GM19043 (cell line): ENCODE measurements at regions not wholly inside any gene's neighbourhood (a gene's known extent, or its start where the extent isn't known, plus 50 kb on each side); places are given as distances from the start of the nearest gene placed in this dataset.
"Not testable (repeated sequence)": the region's sequence is repeated elsewhere in the genome, so short reads cannot be mapped to it uniquely, and the experiment has no call there.

Experiments used
- ATAC-seq: cut with Tn5 transposase; IDR thresholded peaks from one replicate; pipeline ENCODE4 v1.9.1; 2021; ENCODE audit warnings: low read depth; ENCODE audit not compliant: unreplicated experiment

GRCh38 chr14:28944605-28945004, 178.0 kb downstream of the FOXG1 start:
- no peak for ATAC-seq

GRCh38 chr14:28946267-28946666, 179.7 kb downstream of the FOXG1 start:
- ATAC-seq = no peak

GRCh38 chr14:28949503-28949902, 182.9 kb downstream of the FOXG1 start:
- no peak for ATAC-seq

GRCh38 chr14:28952161-28952560, 185.6 kb downstream of the FOXG1 start:
- no peak for ATAC-seq

GRCh38 chr14:28952666-28953065, 186.1 kb downstream of the FOXG1 start:
- ATAC-seq = no peak

- no peak for ATAC-seq
Observed at GRCh38 chr14:28953973-28954372, 187.4 kb downstream of the FOXG1 start.

- ATAC-seq = peak; percentile 51
Observed at GRCh38 chr14:28966416-28967233, 200.0 kb downstream of the FOXG1 start.

GRCh38 chr14:28975084-28975483, 208.5 kb downstream of the FOXG1 start:
- ATAC-seq = no peak

- no peak for ATAC-seq
Observed at GRCh38 chr14:28982228-28982627, 215.6 kb downstream of the FOXG1 start.

- ATAC-seq = no peak
Observed at GRCh38 chr14:28983279-28983678, 216.7 kb downstream of the FOXG1 start.

- no peak for ATAC-seq
Observed at GRCh38 chr14:28987516-28987915, 220.9 kb downstream of the FOXG1 start.

GRCh38 chr14:28997196-28997595, 230.6 kb downstream of the FOXG1 start:
- not testable (repeated sequence) for ATAC-seq

GRCh38 chr14:28999656-29000055, 233.1 kb downstream of the FOXG1 start:
- ATAC-seq = no peak

GRCh38 chr14:29005647-29006046, 239.1 kb downstream of the FOXG1 start:
- ATAC-seq = no peak

GRCh38 chr14:29007990-29008389, 241.4 kb downstream of the FOXG1 start:
- ATAC-seq = no peak

- ATAC-seq = no peak
Observed at GRCh38 chr14:29016050-29016900, 249.7 kb downstream of the FOXG1 start.

- ATAC-seq = not testable (repeated sequence)
Observed at GRCh38 chr14:29023505-29023904, 256.9 kb downstream of the FOXG1 start.

GRCh38 chr14:29027441-29027840, 260.9 kb downstream of the FOXG1 start:
- ATAC-seq = not testable (repeated sequence)

GRCh38 chr14:29027941-29028705, 261.5 kb downstream of the FOXG1 start:
- not testable (repeated sequence) for ATAC-seq

GRCh38 chr14:29028973-29029582, 262.5 kb downstream of the FOXG1 start:
- no peak for ATAC-seq
